GM13977 (cell line): ENCODE measurements at regions not wholly inside any gene's neighbourhood (a gene's known extent, or its start where the extent isn't known, plus 50 kb on each side); places are given as distances from the start of the nearest gene placed in this dataset.

Experiments used
- DNase-seq: peaks from one replicate; pipeline ENCODE4 v3.0.0; 2012; ENCODE audit warnings: low spot score
- CTCF ChIP-seq: IDR thresholded peaks from 2 replicates; pipeline ENCODE4 v1.5.1; 2012; ENCODE audit warnings: mild to moderate bottlenecking, control low read depth; ENCODE audit not compliant: insufficient read depth; ENCODE audit errors: extremely low read depth, missing control alignments
- in situ Hi-C: fragments of 300-500 bp; cut with MboI; formaldehyde crosslinking; loops from one replicate; pipeline ENCODE4 v1.12.0; 2022; ENCODE audit warnings: low sequenced_read_pairs, low pct_unique_long_range_greater_than_20kb, mixed read lengths, inconsistent platforms; ENCODE audit not compliant: unreplicated experiment

DNA sequence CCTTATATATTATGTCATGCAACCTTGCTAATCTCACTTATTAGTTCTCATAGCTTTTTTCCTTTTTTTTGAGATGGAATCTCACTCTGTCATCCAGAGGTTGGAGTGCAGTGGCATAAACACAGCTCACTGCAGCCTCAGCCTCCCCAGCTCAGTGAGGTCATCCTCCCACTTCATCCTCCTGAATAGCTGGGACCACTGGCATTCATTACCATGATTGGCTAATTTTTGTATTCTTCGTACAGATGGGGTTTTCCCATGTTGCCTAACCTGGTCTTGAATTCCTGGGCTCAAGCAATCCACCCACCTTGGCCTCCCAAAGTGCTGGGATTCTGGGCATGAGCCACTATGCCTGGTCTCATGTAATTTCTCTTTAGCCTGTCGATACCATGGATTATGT, 89.1 kb upstream of the TRIM24 start:
- no peak for DNase-seq
- in situ Hi-C loops: no loop called here
- no peak for TF ChIP-seq CTCF

GRCh38 chr7:138374119-138374693, 85.9 kb upstream of the TRIM24 start:
- in situ Hi-C loops: no loop called here
- DNase-seq: no peak
- no peak for TF ChIP-seq CTCF

- in situ Hi-C loops: no loop called here
- no peak for DNase-seq
- no peak for TF ChIP-seq CTCF
Observed at GRCh38 chr7:138377306-138377705, 82.8 kb upstream of the TRIM24 start.

GRCh38 chr7:138378741-138379559, 81.1 kb upstream of the TRIM24 start:
- in situ Hi-C loops: no loop called here

GRCh38 chr7:138382862-138383565, 77.0 kb upstream of the TRIM24 start:
- in situ Hi-C loops: no loop called here
- DNase-seq: no peak
- no peak for TF ChIP-seq CTCF

More at GRCh38 chr7:138378741-138379559, 81.1 kb upstream of the TRIM24 start:
- no peak for TF ChIP-seq CTCF
- DNase-seq: no peak

- no peak for DNase-seq
- no peak for TF ChIP-seq CTCF
- in situ Hi-C loops: no loop called here
Observed at GRCh38 chr7:138386821-138387220, 73.2 kb upstream of the TRIM24 start.
